ENCODE measurements at regions not wholly inside any gene's neighbourhood (a gene's known extent, or its start where the extent isn't known, plus 50 kb on each side); places are given as distances from the start of the nearest gene placed in this dataset.
A peak's percentile ranks its signal among the peaks of the same experiment; 100 is the strongest.

DNA sequence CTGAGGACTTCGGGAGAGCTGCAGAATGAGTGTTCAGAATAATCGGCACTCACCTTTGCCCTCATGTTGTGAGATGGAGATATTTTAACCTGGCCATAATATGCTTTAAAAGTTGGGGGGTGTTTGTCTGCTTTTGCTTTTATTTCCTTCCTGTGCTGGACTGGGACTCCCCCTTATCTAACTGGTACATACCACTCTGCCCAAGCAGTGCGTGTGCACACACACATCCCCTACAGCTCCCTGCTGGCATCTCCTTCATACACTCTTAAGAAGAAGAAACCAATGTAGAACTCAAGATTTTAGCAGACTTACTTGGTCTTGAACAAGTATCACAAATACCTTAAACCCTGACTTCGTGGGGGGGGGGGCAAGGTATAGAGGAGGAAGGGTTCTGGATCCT lies 146.2 kb upstream of the DMRT1 start:
- no peak for DNase-seq

DNA sequence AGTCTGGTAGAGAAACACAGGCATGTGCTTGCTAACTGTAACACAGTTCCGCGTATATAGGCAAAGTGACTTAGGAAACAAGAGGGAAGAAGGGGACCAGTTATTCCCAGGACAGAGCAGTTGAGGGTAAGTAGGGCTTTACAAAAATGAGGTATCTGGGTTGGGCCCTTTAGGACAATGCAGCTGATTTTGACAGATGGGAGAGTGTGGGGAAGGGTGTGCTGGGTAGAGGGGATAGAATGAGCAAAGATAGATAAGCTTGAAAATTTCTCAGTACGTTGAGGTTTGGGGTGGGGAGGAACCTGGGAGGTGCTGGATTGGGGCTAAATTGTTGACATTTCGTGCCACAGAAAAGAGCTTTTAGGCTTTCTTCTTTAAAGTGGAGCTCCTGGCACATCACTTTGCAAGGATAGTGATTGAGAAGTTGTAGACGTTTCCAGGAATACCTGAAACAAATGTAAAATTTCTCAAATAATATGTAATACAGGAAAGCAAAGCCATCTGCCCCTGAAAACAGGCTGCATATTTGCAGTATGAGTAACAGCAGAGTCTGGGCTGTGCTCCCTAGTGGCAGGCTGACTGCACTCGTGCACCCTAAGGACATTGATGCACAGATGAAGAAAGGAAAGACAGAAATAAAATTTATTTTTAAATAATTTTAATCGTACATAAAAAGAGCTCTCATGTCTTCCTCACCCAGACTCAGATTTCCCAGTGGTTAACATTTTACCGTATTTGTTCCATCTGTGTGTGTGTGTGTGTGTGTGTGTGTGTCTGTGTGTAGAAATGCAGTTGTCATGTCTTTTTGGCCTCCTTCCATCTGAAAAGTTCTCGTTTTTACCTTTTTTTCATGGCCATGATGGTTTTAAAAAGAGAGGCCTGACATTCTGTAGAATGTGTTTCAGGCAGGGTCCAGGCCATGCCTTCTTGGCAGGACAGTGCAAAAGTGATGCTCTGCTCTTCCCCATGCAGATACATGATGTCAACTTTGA lies 144.9 kb upstream of the DMRT1 start:
- DNase-seq, result no peak

DNA sequence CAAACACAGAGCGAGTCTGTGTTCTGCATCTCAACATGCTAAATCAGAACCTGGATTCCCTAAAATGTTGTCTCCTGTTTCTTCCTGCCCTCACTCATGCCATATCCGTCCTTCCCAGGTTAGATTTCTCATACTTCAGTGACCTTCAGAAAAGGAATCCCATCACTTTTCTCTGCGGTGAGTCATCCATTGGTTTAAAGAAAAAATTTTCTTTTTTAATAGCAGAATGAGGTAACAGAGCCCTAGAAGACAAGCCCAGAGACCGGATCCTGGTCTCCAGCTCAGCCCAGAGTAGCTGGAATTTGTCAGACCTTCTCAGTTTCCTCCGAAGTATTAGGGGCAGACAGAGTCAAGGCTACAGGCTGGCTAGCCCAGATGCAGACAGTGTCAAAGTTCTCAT lies 143.2 kb upstream of the DMRT1 start:
- no peak for DNase-seq

DNA sequence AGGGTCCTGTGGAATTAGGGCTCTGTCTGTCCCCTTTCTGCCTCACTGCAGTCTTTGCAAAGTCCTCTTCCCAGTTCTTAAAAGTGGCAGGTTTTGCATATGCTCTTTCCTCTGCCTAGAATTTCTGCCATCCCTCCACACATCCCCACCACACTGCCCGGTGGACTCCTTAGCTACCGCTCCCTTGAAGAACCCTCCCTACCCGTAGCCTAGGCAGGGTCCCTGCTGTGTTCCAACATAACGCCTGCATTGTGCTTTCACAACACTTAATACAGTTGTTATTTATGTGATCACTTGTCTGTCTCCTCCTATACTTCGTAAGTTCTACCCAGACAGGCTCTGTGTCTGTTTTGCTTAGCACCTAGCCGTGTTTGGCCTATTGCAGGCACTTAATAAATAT lies 142.5 kb upstream of the DMRT1 start:
- no peak for DNase-seq

DNA sequence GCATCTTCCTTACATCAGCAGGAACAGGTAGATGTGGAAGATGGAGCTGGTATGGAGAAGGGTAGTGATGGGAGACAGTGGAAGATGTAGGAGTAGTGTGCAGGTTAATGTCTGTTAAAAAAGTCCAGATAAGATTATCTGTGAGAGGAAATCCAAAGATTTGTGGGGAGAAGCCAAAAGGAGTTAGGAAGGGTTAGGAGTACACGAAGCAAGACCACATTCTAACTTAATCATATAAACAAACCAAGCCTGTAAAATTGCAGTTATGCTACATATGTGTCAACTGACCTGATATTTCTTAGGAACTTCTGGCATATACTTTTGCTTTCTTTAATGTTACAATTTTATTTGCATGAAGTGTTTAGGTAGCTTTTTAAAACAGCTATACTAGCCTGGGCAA lies 142.1 kb upstream of the DMRT1 start:
- no peak for DNase-seq

DNA sequence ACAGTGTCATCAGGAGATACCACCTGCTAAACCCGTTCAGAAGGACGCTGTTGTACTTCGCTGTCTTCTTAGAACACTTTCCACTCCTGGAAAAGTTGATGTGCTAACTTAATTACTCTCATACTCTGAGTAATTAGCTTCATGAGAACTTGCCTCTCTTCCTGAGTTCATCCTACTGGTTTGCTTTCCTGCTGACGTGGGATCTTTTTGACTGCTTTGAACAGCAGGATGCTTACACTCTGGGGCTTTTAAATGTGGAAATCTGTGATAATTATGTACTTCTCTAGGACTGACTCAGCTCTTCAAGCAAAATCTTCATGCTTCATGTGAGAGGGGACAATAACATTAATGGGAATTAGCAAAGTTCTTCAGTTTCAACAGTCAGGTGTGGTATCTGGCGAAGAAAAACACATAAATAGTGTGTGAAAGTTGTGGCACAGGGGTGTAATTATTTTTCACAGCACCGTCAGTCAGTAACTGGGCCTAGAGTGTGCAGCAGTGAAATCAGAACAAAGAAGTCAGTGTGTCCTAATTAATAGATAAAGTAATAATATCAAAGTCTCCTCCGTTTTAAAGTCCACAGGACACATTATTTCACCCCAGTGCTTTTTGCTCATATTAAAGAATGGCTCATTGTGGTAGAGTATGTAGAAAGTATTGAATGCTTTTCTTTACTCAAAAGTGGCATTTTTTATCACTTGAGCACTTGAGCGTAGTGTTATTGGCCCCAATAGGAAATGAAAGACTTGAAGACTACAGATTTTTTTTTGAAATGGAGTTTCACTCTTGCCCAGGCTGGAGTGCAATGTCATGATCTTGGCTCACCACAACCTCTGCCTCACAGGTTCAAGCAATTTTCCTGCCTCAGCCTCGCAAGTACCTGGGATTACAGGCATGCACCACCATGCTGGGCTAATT lies 140.9 kb upstream of the DMRT1 start:
- DNase-seq, result no peak

DNA sequence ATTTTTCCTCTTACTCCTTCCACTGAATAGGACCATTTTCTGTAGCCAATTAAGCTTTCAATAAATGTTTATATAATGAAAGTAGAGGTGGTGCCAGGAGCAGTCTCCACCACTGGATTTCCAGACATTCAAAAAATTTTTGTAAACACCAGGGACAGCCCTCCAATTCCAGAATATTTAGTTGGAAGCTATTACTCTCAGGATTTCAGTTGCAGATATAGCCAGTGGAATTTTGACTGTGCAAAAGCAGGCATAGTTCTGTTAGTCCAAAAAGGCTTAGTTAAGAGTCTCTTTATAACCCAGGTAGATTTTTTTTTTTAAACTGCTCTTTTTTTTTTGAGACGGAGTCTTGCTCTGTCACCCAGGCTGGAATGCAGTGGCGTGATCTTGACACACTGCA lies 138.1 kb upstream of the DMRT1 start:
- DNase-seq, result no peak

DNA sequence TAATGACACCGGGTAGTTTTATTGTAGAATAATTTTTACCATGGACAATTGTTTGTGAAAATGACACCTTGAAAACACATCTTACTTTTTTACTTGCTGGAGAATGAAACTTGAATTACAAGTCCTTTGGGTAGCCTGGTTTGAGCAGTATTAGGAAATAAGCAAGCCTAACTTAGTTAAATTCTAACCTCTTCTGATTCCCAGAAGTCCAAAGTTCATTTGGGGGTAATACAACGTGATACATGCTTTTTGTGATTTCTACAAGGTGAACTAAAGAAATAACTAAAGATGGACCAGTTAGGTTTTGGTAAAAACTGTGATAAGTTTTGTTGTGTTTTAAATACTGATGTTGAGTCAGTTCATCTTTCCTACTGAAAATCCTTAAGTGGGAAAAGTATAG lies 135.4 kb upstream of the DMRT1 start:
- DNase-seq, result no peak

DNA sequence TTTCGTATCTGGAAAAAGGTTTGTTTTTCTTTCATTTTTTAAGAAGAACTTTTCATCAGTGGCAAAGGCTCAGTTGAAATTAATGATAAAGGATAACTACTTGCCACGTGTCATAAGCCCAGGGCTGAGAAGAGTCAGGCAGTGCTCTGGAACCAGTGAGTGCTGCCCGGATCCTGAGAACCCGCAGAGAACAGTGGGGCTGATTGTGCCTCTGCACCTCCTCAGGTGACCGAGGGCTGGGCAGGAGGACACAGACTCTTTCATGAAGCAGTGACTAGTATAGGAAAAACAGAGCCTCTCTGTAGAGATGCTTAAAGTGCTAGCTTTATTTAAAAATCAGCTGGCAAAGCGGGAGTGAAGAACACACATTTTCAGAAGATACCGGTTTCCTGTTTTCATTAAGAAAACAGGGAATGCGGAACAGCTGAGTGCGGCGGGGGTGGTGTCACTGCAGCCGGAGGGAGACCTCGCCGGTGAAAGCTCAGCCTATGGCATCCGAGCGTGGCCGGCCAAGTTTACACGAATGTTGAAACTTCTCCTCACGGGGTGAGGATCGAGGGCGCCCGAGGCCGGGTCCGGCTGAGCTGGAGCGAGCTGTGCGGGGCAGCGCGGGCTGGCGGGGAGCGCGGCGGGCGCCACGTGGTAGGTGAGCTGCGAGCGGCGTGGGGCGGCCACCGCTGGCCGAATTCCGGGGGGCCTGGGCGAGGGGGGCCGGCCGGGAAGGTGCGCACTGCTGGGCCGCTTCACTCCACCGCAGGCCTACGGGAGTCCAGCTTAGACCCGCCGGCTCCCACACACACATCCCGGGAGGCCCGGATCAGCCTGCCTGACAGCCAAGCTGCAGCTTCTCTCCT lies 134.7 kb upstream of the DMRT1 start:
- DNase-seq, result peak in 1 of 2 donors; percentile 22

DNA sequence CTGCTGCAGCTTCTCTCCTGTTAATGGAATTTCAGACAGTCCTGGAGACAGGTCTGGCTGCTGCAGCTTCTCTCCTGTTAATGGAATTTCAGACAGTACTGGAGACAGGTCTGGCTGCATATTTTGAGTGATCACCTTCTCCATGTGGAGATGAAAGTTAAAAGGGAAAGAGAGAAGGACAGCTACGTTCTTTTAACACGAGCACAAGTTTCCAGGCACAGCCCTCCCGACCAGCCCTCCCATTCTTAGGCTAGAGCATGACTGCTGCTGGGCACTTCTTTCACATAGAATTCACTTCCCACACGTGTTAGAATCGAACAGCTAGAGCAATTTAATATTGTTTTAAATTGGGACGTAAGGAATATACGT lies 133.3 kb upstream of the DMRT1 start:
- DNase-seq, result no peak

DNA sequence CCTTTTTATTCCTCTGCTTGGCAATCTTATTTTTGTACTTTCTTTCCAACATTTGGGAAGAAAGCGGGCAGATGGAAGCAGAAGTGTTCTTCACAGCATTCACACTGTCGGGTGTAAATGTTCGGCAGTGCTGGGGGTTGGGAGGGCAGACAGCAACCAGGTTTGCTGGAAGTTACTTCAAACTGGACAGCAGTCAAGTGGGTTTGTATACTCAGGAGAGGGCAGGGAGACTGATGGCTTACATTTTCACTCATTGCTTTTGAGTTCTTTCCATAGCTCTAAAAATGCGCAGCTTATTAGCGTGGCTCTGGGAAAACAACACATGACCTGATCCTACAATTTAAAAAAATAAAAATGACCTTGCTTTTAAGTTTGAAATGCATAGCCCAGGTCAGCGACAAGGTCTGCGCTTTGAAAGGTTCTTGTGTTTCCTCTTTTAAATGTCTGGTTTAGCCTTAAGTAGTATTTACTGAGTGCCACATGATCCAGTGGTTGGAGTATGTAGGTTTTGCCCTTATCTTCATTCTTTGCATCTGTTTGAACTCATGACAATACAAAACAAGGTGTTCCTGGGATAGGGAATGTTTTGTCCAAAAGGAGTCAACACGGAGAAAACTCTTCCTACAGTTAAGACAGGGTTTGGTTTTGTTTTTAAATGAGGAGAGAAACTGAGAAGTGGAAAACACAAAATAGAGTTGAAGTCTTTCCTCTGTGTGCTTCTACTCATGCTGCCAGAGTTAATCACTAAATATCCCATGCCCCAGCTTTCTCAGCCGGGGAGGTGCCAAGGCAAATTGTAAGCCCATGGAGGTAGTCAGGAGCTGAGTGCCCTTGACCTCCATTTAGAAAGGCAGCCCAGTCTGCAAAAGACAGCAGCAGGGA lies 132.7 kb upstream of the DMRT1 start:
- no peak for DNase-seq

DNA sequence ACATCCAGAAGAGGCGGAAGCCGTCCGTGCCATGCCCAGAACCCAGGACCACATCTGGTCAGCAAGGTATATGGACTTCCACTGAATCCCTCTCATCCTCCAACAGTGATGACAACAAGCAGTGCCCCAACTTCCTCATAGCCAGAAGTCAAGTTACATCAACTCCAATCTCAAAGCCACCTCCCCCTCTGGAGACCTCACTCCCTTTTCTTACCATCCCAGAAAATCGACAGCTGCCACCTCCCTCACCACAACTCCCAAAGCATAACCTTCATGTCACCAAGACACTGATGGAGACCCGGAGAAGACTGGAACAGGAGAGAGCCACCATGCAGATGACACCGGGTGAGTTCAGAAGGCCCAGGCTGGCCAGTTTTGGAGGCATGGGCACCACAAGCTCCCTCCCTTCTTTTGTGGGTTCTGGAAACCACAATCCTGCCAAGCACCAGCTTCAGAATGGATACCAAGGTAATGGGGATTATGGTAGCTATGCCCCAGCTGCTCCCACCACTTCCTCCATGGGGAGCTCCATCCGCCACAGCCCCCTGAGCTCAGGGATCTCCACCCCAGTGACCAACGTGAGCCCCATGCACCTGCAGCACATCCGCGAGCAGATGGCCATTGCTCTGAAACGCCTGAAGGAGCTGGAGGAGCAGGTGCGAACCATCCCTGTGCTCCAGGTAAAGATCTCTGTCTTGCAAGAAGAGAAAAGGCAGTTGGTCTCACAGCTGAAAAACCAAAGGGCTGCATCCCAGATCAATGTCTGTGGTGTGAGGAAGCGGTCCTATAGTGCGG lies 130.3 kb upstream of the DMRT1 start:
- no peak for DNase-seq

DNA sequence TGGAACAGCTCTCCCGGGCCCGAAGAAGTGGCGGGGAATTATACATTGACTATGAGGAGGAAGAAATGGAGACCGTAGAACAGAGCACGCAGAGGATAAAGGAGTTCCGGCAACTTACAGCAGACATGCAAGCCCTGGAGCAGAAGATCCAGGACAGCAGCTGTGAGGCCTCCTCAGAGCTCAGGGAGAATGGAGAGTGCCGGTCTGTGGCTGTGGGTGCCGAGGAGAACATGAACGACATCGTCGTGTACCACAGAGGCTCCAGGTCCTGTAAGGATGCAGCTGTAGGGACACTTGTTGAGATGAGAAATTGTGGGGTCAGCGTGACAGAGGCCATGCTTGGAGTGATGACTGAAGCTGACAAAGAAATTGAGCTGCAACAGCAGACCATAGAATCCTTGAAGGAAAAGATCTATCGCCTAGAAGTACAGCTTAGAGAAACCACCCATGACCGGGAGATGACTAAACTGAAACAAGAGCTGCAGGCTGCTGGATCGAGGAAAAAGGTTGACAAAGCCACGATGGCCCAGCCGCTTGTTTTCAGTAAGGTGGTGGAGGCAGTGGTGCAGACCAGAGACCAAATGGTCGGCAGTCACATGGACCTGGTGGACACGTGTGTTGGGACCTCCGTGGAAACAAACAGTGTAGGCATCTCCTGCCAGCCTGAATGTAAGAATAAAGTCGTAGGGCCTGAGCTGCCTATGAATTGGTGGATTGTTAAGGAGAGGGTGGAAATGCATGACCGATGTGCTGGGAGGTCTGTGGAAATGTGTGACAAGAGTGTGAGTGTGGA lies 129.5 kb upstream of the DMRT1 start:
- DNase-seq, result no peak

DNA sequence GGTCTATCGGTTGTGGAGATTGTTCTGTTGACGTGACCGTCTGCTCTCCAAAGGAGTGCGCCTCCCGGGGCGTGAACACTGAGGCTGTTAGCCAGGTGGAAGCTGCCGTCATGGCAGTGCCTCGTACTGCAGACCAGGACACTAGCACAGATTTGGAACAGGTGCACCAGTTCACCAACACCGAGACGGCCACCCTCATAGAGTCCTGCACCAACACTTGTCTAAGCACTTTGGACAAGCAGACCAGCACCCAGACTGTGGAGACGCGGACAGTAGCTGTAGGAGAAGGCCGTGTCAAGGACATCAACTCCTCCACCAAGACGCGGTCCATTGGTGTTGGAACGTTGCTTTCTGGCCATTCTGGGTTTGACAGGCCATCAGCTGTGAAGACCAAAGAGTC lies 128.9 kb upstream of the DMRT1 start:
- no peak for DNase-seq

DNA sequence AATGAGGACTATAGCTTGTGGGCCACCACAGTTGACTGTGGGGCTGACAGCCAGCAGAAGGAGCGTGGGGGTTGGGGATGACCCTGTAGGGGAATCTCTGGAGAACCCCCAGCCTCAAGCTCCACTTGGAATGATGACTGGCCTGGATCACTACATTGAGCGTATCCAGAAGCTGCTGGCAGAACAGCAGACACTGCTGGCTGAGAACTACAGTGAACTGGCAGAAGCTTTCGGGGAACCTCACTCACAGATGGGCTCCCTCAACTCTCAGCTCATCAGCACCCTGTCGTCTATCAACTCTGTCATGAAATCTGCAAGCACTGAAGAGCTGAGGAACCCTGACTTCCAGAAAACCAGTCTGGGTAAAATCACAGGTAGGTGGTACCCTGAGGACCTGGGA lies 128.4 kb upstream of the DMRT1 start:
- no peak for DNase-seq

DNA sequence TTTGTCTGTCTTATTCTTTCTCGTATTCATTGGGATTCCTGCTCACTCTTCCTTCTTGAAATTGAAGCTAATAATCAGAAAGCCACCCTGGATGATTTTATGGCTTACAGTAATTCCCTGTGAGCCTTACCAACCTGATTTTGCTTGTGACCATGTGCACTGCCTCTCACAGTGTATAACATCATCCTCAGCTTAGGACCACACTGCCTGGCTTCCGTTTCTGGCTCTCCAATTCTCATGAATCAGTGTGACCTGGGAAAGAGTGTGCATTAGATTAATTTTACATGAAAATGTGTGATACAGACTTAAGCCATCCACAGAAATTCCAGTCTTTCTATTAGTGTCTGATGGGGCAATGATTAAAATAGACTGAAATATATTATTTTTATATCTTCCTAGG lies 126.8 kb upstream of the DMRT1 start:
- no peak for DNase-seq

DNA sequence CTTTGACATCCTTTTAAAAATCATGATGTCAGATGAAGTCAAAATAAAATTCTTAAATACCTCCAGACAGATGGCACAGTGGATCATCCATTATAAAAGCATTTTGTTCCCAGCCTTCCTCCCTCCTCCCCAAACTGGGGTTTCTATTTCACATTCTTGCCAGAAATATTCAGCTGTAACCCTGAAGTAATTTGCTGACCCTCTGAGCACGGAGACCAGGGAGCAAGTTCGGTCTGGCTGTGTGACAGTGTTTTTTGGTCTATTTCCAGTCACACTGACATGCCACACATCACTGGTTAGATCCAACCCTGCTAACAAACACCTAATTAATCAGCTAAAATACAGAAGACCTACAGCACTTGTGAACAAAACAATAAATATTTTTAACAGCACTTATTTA lies 126.2 kb upstream of the DMRT1 start:
- DNase-seq, result no peak

DNA sequence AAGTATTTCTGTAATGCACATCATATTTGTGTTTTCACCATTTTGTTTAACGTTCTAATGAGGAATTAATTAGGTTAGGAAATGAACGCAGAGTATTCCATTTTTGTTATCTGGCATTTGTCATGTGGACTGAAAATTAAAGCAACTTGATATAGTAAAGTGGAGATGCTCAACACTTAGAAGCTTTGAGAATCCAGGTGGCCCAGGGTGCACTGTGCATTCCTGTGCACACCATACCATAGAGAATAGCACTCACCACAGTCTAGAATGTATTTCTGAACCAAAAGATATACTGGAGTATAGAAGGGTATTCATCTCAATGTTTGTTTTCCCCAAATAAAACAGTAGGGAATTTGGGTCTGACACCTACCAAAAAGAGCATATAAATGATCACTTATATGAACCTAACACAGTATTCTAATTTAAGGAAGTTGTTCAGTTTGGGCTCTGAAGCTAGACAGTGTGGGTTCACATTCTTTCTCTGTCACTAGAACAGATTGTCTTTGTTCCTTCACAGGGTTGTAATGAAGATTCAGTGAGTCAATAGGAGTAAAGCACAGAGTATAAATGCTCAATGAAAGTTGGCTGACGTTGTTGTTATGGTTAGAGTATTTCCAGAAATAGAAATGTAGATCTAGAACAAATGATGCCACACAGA lies 125.6 kb upstream of the DMRT1 start:
- DNase-seq, result no peak

DNA sequence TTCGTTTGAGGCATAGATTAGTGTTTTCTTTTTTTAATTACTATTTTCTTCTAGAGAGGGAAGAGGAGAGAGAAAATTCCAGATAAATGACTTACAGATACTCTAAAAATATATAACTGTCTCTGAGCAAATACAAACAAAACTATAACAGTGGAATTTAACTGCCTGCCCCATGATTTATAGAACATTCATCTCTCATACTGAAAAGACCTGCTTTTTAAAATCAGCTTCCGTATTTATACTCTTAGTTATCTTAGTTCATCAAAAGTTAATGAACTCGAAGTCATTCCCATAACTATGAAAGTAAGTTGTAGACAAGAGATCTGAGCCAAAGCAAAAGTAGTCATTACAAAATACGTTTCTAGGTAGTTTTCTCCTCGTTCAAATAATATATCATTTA lies 123.8 kb upstream of the DMRT1 start:
- no peak for DNase-seq
